ENCODE measurements at regions not wholly inside any gene's neighbourhood (a gene's known extent, or its start where the extent isn't known, plus 50 kb on each side); places are given as distances from the start of the nearest gene placed in this dataset.

- no peak for DNase-seq
These were observed 337.0 kb upstream of the MTNR1B start for GRCh38 chr11:92632495-92632894.

GRCh38 chr11:92633820-92634219, 335.6 kb upstream of the MTNR1B start:
- Histone ChIP-seq H3K4me3 (ENCODE audit: low read depth, low read length) (no peak overlapping the region), H3K27me3 (replicated peaks) (no peaks in the 10 kb centered on the region), H3K36me3 (replicated peaks) (no peaks in the 10 kb centered on the region), H3K27ac (no peak overlapping the region)
- no peak for TF ChIP-seq CTCF (IDR thresholded peaks at IDR 0.05; ENCODE audit: low read depth, low read length, missing control alignments)
- in situ Hi-C loops (cut with HindIII; ENCODE audit: low pct_ligation_motif_present, low sequenced_read_pairs) = no loop called here
- DNase-seq = no peak

More at GRCh38 chr11:92632495-92632894, 337.0 kb upstream of the MTNR1B start:
- H3K4me3 ChIP-seq (ENCODE audit: low read depth, low read length) = no peak overlapping the region
- no peaks in the 10 kb centered on the region for H3K27me3 ChIP-seq (replicated peaks)
- in situ Hi-C loops (cut with HindIII; ENCODE audit: low pct_ligation_motif_present, low sequenced_read_pairs) = no loop called here
- H3K27ac ChIP-seq = no peak overlapping the region
- no peaks in the 10 kb centered on the region for H3K36me3 ChIP-seq (replicated peaks)
- TF ChIP-seq CTCF (IDR thresholded peaks at IDR 0.05; ENCODE audit: low read depth, low read length, missing control alignments) = no peak

DNA sequence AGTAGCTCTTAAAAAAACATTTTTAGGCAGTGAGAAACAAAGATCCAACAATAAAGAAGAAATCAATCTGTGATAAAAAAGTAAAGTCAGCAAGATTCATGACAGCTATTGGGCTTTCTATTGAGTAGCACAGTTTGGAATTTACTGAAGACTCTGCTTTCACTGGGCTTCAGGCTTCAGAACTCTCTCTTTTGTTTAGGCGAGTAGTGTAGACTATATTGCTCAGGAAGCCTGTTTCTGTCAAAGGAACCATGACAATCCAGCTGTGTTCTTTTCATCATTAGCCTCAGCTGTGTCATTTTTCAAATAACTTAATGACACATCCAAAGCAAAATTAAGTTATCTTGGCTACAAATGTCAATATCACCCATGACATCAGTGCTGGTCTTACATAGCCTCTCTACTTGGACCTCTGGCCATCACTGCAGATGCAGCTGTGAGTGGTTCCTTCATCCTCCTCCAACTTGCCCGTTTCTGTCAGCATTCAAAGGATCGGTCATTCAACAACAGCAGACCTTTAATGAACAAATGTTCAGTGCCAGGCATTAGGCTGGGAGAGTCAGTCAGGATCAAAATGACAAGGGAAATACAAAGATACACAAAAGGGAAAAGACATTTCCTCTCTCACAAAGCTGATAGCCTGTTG, 332.8 kb upstream of the MTNR1B start:
- no peak for DNase-seq
- H3K27me3 ChIP-seq (replicated peaks) = no peaks in the 10 kb centered on the region
- H3K4me3 ChIP-seq (ENCODE audit: low read depth, low read length) = no peak overlapping the region
- TF ChIP-seq CTCF (IDR thresholded peaks at IDR 0.05; ENCODE audit: low read depth, low read length, missing control alignments) = no peak
- no peak overlapping the region for H3K27ac ChIP-seq
- in situ Hi-C loops (cut with HindIII; ENCODE audit: low pct_ligation_motif_present, low sequenced_read_pairs) = no loop called here
- H3K36me3 ChIP-seq (replicated peaks) = no peaks in the 10 kb centered on the region

DNA sequence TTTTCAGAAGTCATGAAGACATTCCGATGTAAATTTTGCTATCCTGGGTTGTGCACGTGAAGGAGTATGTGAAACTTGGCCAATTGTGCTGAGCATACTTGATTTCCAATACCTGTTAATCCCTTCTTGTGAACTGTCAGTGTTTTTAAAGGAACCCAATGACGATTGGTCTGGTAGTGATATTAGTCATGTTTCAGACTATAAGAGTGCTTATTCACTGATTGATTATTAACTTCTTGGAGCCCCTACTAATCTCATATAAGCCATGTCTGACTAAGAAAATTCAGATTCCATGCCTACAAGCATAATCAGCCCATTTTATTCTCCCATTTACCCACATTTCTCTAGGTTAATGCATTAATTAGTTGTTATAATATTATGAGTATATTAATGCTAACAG, 330.8 kb upstream of the MTNR1B start:
- in situ Hi-C loops (cut with HindIII; ENCODE audit: low pct_ligation_motif_present, low sequenced_read_pairs) = no loop called here
- Histone ChIP-seq H3K36me3 (replicated peaks) (no peaks in the 10 kb centered on the region), H3K4me3 (ENCODE audit: low read depth, low read length) (no peak overlapping the region), H3K27me3 (replicated peaks) (no peaks in the 10 kb centered on the region), H3K27ac (no peak overlapping the region)
- DNase-seq = no peak
- TF ChIP-seq CTCF (IDR thresholded peaks at IDR 0.05; ENCODE audit: low read depth, low read length, missing control alignments) = no peak

DNA sequence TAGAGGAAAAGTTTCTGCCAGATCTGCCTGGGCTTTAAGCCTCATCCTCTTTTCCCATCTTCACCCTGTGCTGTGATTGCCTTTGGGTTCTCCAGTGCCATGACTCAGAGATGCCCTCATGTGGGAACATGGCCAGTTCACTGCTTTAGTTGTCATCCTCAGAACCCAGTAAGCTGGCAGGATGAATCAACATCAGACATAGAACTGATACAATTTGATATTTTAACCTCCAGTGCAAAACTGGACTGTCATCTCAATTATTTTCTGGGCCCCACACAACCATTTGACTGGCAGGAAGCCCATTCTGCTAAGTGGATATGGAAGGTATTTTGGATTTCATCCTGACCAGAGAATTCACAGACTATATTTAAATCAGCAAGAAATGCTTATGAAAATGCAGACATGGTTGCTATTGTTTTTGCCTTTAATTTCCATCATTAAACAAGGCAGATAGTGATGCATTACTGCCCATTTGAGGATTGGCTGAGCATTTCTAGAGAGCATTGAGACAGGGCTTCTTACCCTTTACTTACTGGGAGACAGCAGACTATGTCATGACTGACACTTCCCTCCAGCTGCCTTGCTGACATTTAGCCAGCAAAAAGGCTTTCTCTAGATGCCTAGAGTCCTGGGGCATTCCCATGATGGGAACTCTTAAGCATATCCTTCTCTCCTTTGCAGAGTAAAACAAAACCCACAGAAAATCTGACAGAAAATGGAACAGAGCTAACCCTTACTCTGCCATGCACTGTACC, 327.1 kb upstream of the MTNR1B start:
- no peaks in the 10 kb centered on the region for H3K27me3 ChIP-seq (replicated peaks)
- no peak overlapping the region for H3K4me3 ChIP-seq (ENCODE audit: low read depth, low read length)
- TF ChIP-seq CTCF (IDR thresholded peaks at IDR 0.05; ENCODE audit: low read depth, low read length, missing control alignments) = no peak
- H3K36me3 ChIP-seq (replicated peaks) = no peaks in the 10 kb centered on the region
- in situ Hi-C loops (cut with HindIII; ENCODE audit: low pct_ligation_motif_present, low sequenced_read_pairs) = no loop called here
- peak; percentile 11 for DNase-seq
- no peak overlapping the region for H3K27ac ChIP-seq

Measured in brain microvascular endothelial cell (primary cell).